Suprapubic skin (tissue), 3 donors: ENCODE measurements at regions not wholly inside any gene's neighbourhood (a gene's known extent, or its start where the extent isn't known, plus 50 kb on each side); places are given as distances from the start of the nearest gene placed in this dataset.

Experiments
- CTCF ChIP-seq, 2 donors: fragments of 200-600 bp in 1 of 2; fragments of 450-650 bp in 1 of 2; sonication (generic) in 1 of 2; IDR thresholded peaks; one replicate each; pipeline ENCODE4 v1.5.1; 2016 to 2019; ENCODE audit warnings: antibody characterized with exemption in 2 of 2, mild to moderate bottlenecking in 1 of 2, moderate library complexity in 1 of 2
- EP300 ChIP-seq: sonication (generic); formaldehyde crosslinking; IDR thresholded peaks from one replicate; pipeline ENCODE4 v1.6.1; 2017; ENCODE audit warnings: antibody characterized with exemption
- POLR2A ChIP-seq, 2 donors: fragments of 450-650 bp; IDR thresholded peaks; one replicate each; pipeline ENCODE4 v1.6.1; 2017; ENCODE audit warnings: antibody characterized with exemption in 2 of 2, mild to moderate bottlenecking in 2 of 2, moderate library complexity in 2 of 2

- TF ChIP-seq CTCF (IDR thresholded peaks at IDR 0.05) (no peak), POLR2A (IDR thresholded peaks at IDR 0.05) (no peak), EP300 (no peak)
Measured at GRCh38 chr13:81671064-81671463, 1330.1 kb upstream of the SPRY2 start.
